Left ventricle myocardium inferior (tissue), 1 donor: ENCODE measurements at regions not wholly inside any gene's neighbourhood (a gene's known extent, or its start where the extent isn't known, plus 50 kb on each side); places are given as distances from the start of the nearest gene placed in this dataset.

Experiments used
- DNase-seq: peaks from one replicate; pipeline ENCODE4 v3.0.0-alpha.2; 2020
- H3K27ac ChIP-seq: fragments of 200-600 bp; replicated peaks from 2 replicates; pipeline ENCODE4 v1.8.0; 2021
- H3K27me3 ChIP-seq: fragments of 200-600 bp; 2 replicates; pipeline ENCODE4 v1.8.0; 2021; ENCODE audit warnings: low read depth
- H3K36me3 ChIP-seq: fragments of 200-600 bp; 2 replicates; pipeline ENCODE4 v1.8.0; 2021
- H3K4me1 ChIP-seq: fragments of 200-600 bp; 2 replicates; pipeline ENCODE4 v1.8.0; 2021
- H3K4me3 ChIP-seq: fragments of 200-600 bp; 2 replicates; pipeline ENCODE4 v1.8.0; 2021; ENCODE audit warnings: mild to moderate bottlenecking, moderate library complexity
- H3K9me3 ChIP-seq: fragments of 200-600 bp; replicated peaks from 2 replicates; pipeline ENCODE4 v1.8.0; 2021
- intact Hi-C: fragments of 100-400 bp; cut with micrococcal nuclease; formaldehyde crosslinking; loops from one replicate; pipeline ENCODE4 v1.11.0; 2022
- TF ChIP-seq, protein P1 (sequence below): fragments of 200-600 bp; IDR thresholded peaks from 2 replicates; pipeline ENCODE4 v1.8.0; 2021; ENCODE audit warnings: antibody characterized with exemption, mild to moderate bottlenecking, borderline replicate concordance
- donor health status: DM: no; HTN: yes; CAD: no; lungs with severe emphysema.

DNA sequence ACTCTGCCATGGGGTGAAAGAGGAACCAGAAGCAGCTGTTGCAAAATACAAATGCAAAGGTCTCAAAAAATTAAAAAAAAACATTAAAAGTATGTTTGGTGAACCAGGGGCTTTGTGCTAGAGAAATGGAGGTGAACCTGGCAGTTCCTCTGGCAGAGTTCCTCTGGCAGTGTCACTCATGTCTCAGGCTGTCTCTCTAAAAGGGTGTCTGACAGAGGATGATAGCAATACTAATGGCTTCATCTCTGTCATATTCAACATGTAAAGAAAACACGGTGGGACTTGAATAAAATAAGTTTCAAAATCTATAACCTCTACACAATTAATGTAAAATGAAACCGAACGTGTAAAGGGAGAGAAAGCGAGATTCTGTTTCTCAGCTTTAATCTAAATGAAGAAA is 375.7 kb upstream of the VWC2 start:
- DNase-seq, result no peak
- Histone ChIP-seq H3K4me1 (no peaks in the 10 kb centered on the region), H3K27me3 (no peaks in the 10 kb centered on the region), H3K36me3 (no peaks in the 10 kb centered on the region), H3K4me3 (no peak overlapping the region), H3K9me3 (no peaks in the 10 kb centered on the region), H3K27ac (no peak overlapping the region)
- TF ChIP-seq, protein P1, sequence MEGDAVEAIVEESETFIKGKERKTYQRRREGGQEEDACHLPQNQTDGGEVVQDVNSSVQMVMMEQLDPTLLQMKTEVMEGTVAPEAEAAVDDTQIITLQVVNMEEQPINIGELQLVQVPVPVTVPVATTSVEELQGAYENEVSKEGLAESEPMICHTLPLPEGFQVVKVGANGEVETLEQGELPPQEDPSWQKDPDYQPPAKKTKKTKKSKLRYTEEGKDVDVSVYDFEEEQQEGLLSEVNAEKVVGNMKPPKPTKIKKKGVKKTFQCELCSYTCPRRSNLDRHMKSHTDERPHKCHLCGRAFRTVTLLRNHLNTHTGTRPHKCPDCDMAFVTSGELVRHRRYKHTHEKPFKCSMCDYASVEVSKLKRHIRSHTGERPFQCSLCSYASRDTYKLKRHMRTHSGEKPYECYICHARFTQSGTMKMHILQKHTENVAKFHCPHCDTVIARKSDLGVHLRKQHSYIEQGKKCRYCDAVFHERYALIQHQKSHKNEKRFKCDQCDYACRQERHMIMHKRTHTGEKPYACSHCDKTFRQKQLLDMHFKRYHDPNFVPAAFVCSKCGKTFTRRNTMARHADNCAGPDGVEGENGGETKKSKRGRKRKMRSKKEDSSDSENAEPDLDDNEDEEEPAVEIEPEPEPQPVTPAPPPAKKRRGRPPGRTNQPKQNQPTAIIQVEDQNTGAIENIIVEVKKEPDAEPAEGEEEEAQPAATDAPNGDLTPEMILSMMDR, result no peak
- intact Hi-C loops, result no loop called here

DNA sequence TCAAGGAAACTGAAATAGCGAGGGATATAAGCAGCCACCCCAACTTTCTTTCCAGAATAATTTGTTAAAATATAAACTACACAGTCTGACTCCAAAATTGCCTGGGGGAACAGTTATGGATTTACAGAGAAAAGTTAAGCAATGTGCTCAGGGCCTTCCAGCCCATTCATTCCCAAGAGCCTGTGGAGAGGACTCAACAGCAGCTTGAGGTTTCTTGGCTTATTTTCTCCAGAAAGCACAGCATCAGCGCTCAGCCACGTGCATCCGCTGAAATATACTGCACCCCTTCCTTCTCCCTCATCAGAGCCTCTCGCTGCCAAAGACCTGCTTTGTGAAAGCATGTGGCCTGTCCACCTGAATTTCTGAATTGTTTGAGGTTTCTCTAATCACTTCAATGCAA is 375.2 kb upstream of the VWC2 start:
- no peaks in the 10 kb centered on the region for H3K36me3 ChIP-seq

GRCh38 chr7:49398746-49399145 is 374.7 kb upstream of the VWC2 start:
- Histone ChIP-seq H3K4me3 (no peak overlapping the region), H3K4me1 (no peaks in the 10 kb centered on the region), H3K27ac (no peak overlapping the region), H3K36me3 (no peaks in the 10 kb centered on the region), H3K9me3 (no peaks in the 10 kb centered on the region), H3K27me3 (no peaks in the 10 kb centered on the region)
- intact Hi-C loops, result no loop called here
- DNase-seq, result no peak
- TF ChIP-seq, protein P1, result no peak

More for the DNA sequence above, 375.2 kb upstream of the VWC2 start:
- H3K27me3 ChIP-seq, result no peaks in the 10 kb centered on the region
- DNase-seq, result peak; percentile 15
- H3K4me1 ChIP-seq, result no peaks in the 10 kb centered on the region
- H3K4me3 ChIP-seq, result no peak overlapping the region
- H3K27ac ChIP-seq, result no peak overlapping the region
- TF ChIP-seq, protein P1, result no peak
- intact Hi-C loops, result no loop called here
- no peaks in the 10 kb centered on the region for H3K9me3 ChIP-seq

- intact Hi-C loops, result no loop called here
- Histone ChIP-seq H3K4me1 (no peaks in the 10 kb centered on the region), H3K27ac (no peak overlapping the region), H3K36me3 (no peaks in the 10 kb centered on the region), H3K4me3 (no peak overlapping the region), H3K9me3 (no peaks in the 10 kb centered on the region), H3K27me3 (no peaks in the 10 kb centered on the region)
- TF ChIP-seq, protein P1, result no peak
- no peak for DNase-seq
These were observed 372.4 kb upstream of the VWC2 start for GRCh38 chr7:49400891-49401550.

- Histone ChIP-seq H3K27ac (no peak overlapping the region), H3K27me3 (no peaks in the 10 kb centered on the region), H3K36me3 (no peaks in the 10 kb centered on the region), H3K4me1 (no peaks in the 10 kb centered on the region), H3K4me3 (no peak overlapping the region), H3K9me3 (no peaks in the 10 kb centered on the region)
- peak; percentile 15 for DNase-seq
- TF ChIP-seq, protein P1, result no peak
- intact Hi-C loops, result no loop called here
These were observed 369.6 kb upstream of the VWC2 start for GRCh38 chr7:49403844-49404243.
